HCT116 (cell line): ENCODE measurements at regions not wholly inside any gene's neighbourhood (a gene's known extent, or its start where the extent isn't known, plus 50 kb on each side); places are given as distances from the start of the nearest gene placed in this dataset.

Experiments used
- ATAC-seq: fragments of 200-7000 bp; cut with Tn5 transposase; 2 replicates; pipeline ENCODE4 v1.9.1; 2020; ENCODE audit warnings: mild to moderate bottlenecking, moderate library complexity
- BruUV-seq: library from RNA; stranded (reverse); fragments of 400-500 nt; replicated peaks from 2 replicates; lab custom pipeline; 2021; lab: Mats Ljungman, UMichigan
- CTCF ChIA-PET: fragments of 300-600 bp; sonication (Branson Sonifier 250); formaldehyde crosslinking; loops from one replicate; lab custom pipeline; 2021; ENCODE audit warnings: antibody characterized with exemption; lab: Charles Lee
- POLR2A ChIA-PET: fragments of 300-600, 350-600 bp; sonication (Branson Sonifier 250); formaldehyde crosslinking; loops from one replicate; lab custom pipeline; 2021; ENCODE audit warnings: antibody characterized with exemption; lab: Charles Lee
- RAD21 ChIA-PET, 2 experiments: fragments of 300-600 bp; sonication (Branson Sonifier 250); formaldehyde crosslinking; loops; one replicate each; lab custom pipeline; 2023; ENCODE audit warnings: low total read pairs in 2 of 2; ENCODE audit not compliant: uncharacterized antibody in 2 of 2, unreplicated experiment in 2 of 2, low non-redundant PET in 1 of 2; lab: Charles Lee
- DNase-seq: peaks from one replicate; pipeline ENCODE4 v3.0.0-alpha.2; 2010; ENCODE audit warnings: low read depth, low spot score
- H2AFZ ChIP-seq: fragments of 200-600 bp; shearing (Covaris generic), sonication (generic); 2 replicates; pipeline ENCODE4 v1.6.1; 2017; ENCODE audit warnings: low read depth, mixed run types, mixed read lengths, antibody characterized with exemption, low read length; ENCODE audit not compliant: poor library complexity, severe bottlenecking
- H3K27ac ChIP-seq: 2 replicates; pipeline ENCODE4 v1.5.1; 2012; ENCODE audit warnings: low read depth, low read length
- H3K27me3 ChIP-seq: fragments of 200-600 bp; sonication (generic); 2 replicates; pipeline ENCODE4 v1.6.1; 2016; ENCODE audit warnings: mixed run types, low read length, mixed read lengths; ENCODE audit not compliant: insufficient read depth
- H3K36me3 ChIP-seq, 2 experiments: fragments of 200-500 bp in 1 of 2; fragments of 200-600 bp in 1 of 2; sonication (Bioruptor generic) in 1 of 2; sonication (generic) in 1 of 2; 2 replicates each; pipeline versions ENCODE4 v1.5.1 to v1.6.1; 2014 to 2016; ENCODE audit warnings: low read length in 2 of 2, inconsistent platforms in 1 of 2, mixed read lengths in 1 of 2, mixed run types in 1 of 2; ENCODE audit not compliant: insufficient read depth in 2 of 2, control insufficient read depth in 1 of 2
- H3K4me1 ChIP-seq, 2 experiments: fragments of 200-600 bp in 1 of 2; sonication (generic) in 1 of 2; 2 replicates each; pipeline versions ENCODE4 v1.5.1 to v1.6.1; 2012 to 2017; ENCODE audit warnings: low read length in 2 of 2, inconsistent platforms in 1 of 2, mild to moderate bottlenecking in 1 of 2, mixed read lengths in 1 of 2, mixed run types in 1 of 2, moderate library complexity in 1 of 2; ENCODE audit not compliant: insufficient read depth in 2 of 2, control insufficient read depth in 1 of 2
- H3K4me2 ChIP-seq: fragments of 200-600 bp; sonication (generic); 2 replicates; pipeline ENCODE4 v1.6.1; 2017; ENCODE audit warnings: mixed run types, low read length, mixed read lengths
- H3K4me3 ChIP-seq, 2 experiments: fragments of 200-600 bp in 1 of 2; sonication (generic) in 1 of 2; replicated peaks in 1 of 2; 2 replicates each; pipeline ENCODE4 v1.5.1; 2011 to 2016; ENCODE audit warnings: low read length in 2 of 2, control low read depth in 1 of 2, low read depth in 1 of 2, mild to moderate bottlenecking in 1 of 2, mixed read lengths in 1 of 2, mixed run types in 1 of 2
- H3K79me2 ChIP-seq: fragments of 200-600 bp; sonication (generic); 2 replicates; pipeline ENCODE4 v1.6.1; 2017; ENCODE audit warnings: mild to moderate bottlenecking, mixed run types, low read length, moderate library complexity, mixed read lengths; ENCODE audit not compliant: insufficient read depth
- H3K9ac ChIP-seq: fragments of 200-600 bp; sonication (generic); 2 replicates; pipeline ENCODE4 v1.6.1; 2016; ENCODE audit warnings: low read length, mixed read lengths
- H3K9me2 ChIP-seq: fragments of 200-600 bp; sonication (generic), shearing (Covaris generic); 2 replicates; pipeline ENCODE4 v1.6.1; 2017; ENCODE audit warnings: mixed run types, mild to moderate bottlenecking, moderate library complexity; ENCODE audit not compliant: insufficient read depth
- H3K9me3 ChIP-seq, 2 experiments: fragments of 200-500 bp in 1 of 2; fragments of 200-600 bp in 1 of 2; sonication (Bioruptor generic) in 1 of 2; sonication (generic) in 1 of 2; 2 replicates each; pipeline ENCODE4 v1.6.1; 2014 to 2017; ENCODE audit warnings: low read length in 2 of 2, mixed read lengths in 2 of 2, inconsistent platforms in 1 of 2, low read depth in 1 of 2, mild to moderate bottlenecking in 1 of 2, mixed run types in 1 of 2, moderate library complexity in 1 of 2; ENCODE audit not compliant: control insufficient read depth in 1 of 2, insufficient read depth in 1 of 2
- H4K20me1 ChIP-seq: fragments of 200-600 bp; sonication (generic), shearing (Covaris generic); 2 replicates; pipeline ENCODE4 v1.6.1; 2017; ENCODE audit warnings: mixed run types, mild to moderate bottlenecking, moderate library complexity; ENCODE audit not compliant: insufficient read depth
- ATF3 ChIP-seq: IDR thresholded peaks from 2 replicates; pipeline ENCODE4 v1.6.1; 2012
- CBX3 ChIP-seq: IDR thresholded peaks from 2 replicates; pipeline ENCODE4 v1.6.1; 2012; ENCODE audit warnings: low read depth
- CEBPB ChIP-seq: IDR thresholded peaks from 2 replicates; pipeline ENCODE4 v1.6.1; 2012; ENCODE audit warnings: low read depth
- CTCF ChIP-seq, 3 experiments: fragments of 200-600 bp in 1 of 3; sonication (generic) in 1 of 3; IDR thresholded peaks in 2 of 3; conservative IDR thresholded peaks in 1 of 3; 2 replicates each; pipeline ENCODE4 v1.5.1; 2012 to 2017; ENCODE audit warnings: low read depth in 2 of 3, low read length in 2 of 3, antibody characterized with exemption in 1 of 3, borderline replicate concordance in 1 of 3, control low read depth in 1 of 3, mild to moderate bottlenecking in 1 of 3, mixed read lengths in 1 of 3, mixed run types in 1 of 3, moderate library complexity in 1 of 3; ENCODE audit not compliant: insufficient read depth in 1 of 3
- ELF1 ChIP-seq: IDR thresholded peaks from 2 replicates; pipeline ENCODE4 v1.6.1; 2012; ENCODE audit warnings: low read depth, borderline replicate concordance
- EZH2 ChIP-seq: fragments of 200-600 bp; sonication (generic); IDR thresholded peaks from 2 replicates; pipeline ENCODE4 v1.6.1; 2017; ENCODE audit warnings: antibody characterized with exemption, mixed run types
- EZH2phosphoT487 ChIP-seq: fragments of 200-600 bp; IDR thresholded peaks from 2 replicates; pipeline ENCODE4 v1.6.1; 2018; ENCODE audit warnings: antibody characterized with exemption, borderline replicate concordance
- FOSL1 ChIP-seq: IDR thresholded peaks from 2 replicates; pipeline ENCODE4 v1.6.1; 2012; ENCODE audit warnings: low read depth
- JUND ChIP-seq: IDR thresholded peaks from 2 replicates; pipeline ENCODE4 v1.6.1; 2012
- MAX ChIP-seq: IDR thresholded peaks from 2 replicates; pipeline ENCODE4 v1.6.1; 2012
- POLR2A ChIP-seq: IDR thresholded peaks from 2 replicates; pipeline ENCODE4 v1.7.0; 2011; ENCODE audit warnings: borderline replicate concordance; ENCODE audit not compliant: insufficient read depth, insufficient read length; ENCODE audit errors: extremely low read depth
- SIN3A ChIP-seq: IDR thresholded peaks from 2 replicates; pipeline ENCODE4 v1.6.1; 2012; ENCODE audit warnings: low read depth
- SP1 ChIP-seq: IDR thresholded peaks from 2 replicates; pipeline ENCODE4 v1.6.1; 2012; ENCODE audit warnings: low read depth
- YY1 ChIP-seq: IDR thresholded peaks from 2 replicates; pipeline ENCODE4 v1.6.1; 2011; ENCODE audit warnings: low read length, low read depth, moderate library complexity, mild to moderate bottlenecking; ENCODE audit not compliant: insufficient replicate concordance; ENCODE audit errors: extremely low read depth
- ZFX ChIP-seq: fragments of 450-650 bp; IDR thresholded peaks from 2 replicates; pipeline ENCODE4 v1.6.1; 2017
- ZNF274 ChIP-seq: fragments of 200-500 bp; sonication (Bioruptor generic); IDR thresholded peaks from 2 replicates; pipeline ENCODE4 v1.6.1; 2014; ENCODE audit warnings: mild to moderate bottlenecking, low read depth, low read length, inconsistent platforms
- intact Hi-C: fragments of 100-400 bp; cut with micrococcal nuclease; formaldehyde crosslinking; loops from 2 replicates; pipeline ENCODE4 v1.10.0; 2022
- TF ChIP-seq, protein P1 (sequence below): IDR thresholded peaks from 2 replicates; pipeline ENCODE4 v1.6.1; 2012; ENCODE audit warnings: low read depth

DNA sequence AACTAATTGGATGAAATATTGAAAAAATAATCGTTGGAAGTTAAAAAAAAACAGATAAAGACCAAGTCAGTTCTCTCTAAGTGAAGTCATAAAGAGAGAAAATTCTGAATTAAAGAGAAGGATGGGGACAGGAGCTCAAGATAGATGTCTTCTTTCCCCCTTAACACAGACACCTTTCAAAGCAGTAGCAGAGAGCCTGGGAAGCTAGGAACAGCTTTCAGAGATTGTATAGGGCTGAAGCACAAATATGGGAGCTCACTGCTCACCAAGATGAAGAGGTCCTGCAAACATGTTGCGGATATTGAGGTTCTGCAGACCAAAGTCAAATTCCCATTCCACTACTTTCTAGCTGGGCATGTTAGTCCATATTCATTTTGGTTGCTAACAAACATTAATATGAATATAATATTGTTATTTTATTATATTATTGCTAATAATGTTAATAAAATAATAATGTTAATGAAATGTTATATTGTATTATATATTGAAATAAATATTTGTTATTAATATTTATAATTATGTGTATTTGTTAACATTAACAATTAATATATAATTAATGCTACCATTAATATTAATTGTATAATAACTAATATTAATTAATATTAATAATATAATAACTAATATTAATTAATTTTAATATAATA is 319.1 kb downstream of the OXSM start:
- Histone ChIP-seq H2AFZ (no peak overlapping the region), H3K4me2 (no peak overlapping the region), H3K27ac (no peak overlapping the region), H3K9ac (no peak overlapping the region), H3K79me2 (no peaks in the 10 kb centered on the region), H3K36me3 (no peaks in the 10 kb centered on the region), H3K4me1 (no peaks in the 10 kb centered on the region), H3K4me3 (no peak overlapping the region), H3K27me3 (no peaks in the 10 kb centered on the region), H3K9me2 (no peaks in the 10 kb centered on the region), H3K9me3 (no peaks in the 10 kb centered on the region), H4K20me1 (no peaks in the 10 kb centered on the region)
- CTCF ChIA-PET: no interaction called here
- DNase-seq (no peak), ATAC-seq (no peak)
- POLR2A ChIA-PET: no interaction called here
- intact Hi-C loops: no loop called here
- TF ChIP-seq EZH2phosphoT487: no peak
- TF ChIP-seq SP1: no peak
- no peak for TF ChIP-seq ELF1
- TF ChIP-seq JUND: no peak
- no peak for TF ChIP-seq ATF3
- no peak for TF ChIP-seq EZH2
- no peak for TF ChIP-seq FOSL1
- TF ChIP-seq SIN3A: no peak
- RAD21 ChIA-PET: no interaction called here
- BruUV-seq: no TSS peak

GRCh38 chr3:26114851-26115250 is 325.0 kb downstream of the OXSM start:
- no TSS peak for BruUV-seq
- Histone ChIP-seq H3K36me3 (no peaks in the 10 kb centered on the region), H3K79me2 (no peaks in the 10 kb centered on the region), H3K27ac (no peak overlapping the region), H3K9ac (no peak overlapping the region), H3K9me2 (no peaks in the 10 kb centered on the region), H3K4me3 (no peak overlapping the region), H4K20me1 (no peaks in the 10 kb centered on the region), H3K4me1 (no peaks in the 10 kb centered on the region), H3K9me3 (no peaks in the 10 kb centered on the region), H2AFZ (no peak overlapping the region), H3K27me3 (no peaks in the 10 kb centered on the region), H3K4me2 (no peak overlapping the region)
- intact Hi-C loops: no loop called here
- DNase-seq (no peak), ATAC-seq (no peak)
- ChIA-PET RAD21 (no interaction called here), CTCF (no interaction called here), POLR2A (no interaction called here)
- TF ChIP-seq CTCF (IDR thresholded peaks at IDR 0.05 in 2 of 3, conservative IDR thresholded peaks at IDR 0.05 in 1 of 3; ENCODE audit: borderline replicate concordance in 1 of 3, insufficient read depth in 1 of 3, low read depth in 2 of 3, low read length in 2 of 3): no peak
- TF ChIP-seq, protein P1, sequence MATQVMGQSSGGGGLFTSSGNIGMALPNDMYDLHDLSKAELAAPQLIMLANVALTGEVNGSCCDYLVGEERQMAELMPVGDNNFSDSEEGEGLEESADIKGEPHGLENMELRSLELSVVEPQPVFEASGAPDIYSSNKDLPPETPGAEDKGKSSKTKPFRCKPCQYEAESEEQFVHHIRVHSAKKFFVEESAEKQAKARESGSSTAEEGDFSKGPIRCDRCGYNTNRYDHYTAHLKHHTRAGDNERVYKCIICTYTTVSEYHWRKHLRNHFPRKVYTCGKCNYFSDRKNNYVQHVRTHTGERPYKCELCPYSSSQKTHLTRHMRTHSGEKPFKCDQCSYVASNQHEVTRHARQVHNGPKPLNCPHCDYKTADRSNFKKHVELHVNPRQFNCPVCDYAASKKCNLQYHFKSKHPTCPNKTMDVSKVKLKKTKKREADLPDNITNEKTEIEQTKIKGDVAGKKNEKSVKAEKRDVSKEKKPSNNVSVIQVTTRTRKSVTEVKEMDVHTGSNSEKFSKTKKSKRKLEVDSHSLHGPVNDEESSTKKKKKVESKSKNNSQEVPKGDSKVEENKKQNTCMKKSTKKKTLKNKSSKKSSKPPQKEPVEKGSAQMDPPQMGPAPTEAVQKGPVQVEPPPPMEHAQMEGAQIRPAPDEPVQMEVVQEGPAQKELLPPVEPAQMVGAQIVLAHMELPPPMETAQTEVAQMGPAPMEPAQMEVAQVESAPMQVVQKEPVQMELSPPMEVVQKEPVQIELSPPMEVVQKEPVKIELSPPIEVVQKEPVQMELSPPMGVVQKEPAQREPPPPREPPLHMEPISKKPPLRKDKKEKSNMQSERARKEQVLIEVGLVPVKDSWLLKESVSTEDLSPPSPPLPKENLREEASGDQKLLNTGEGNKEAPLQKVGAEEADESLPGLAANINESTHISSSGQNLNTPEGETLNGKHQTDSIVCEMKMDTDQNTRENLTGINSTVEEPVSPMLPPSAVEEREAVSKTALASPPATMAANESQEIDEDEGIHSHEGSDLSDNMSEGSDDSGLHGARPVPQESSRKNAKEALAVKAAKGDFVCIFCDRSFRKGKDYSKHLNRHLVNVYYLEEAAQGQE: no peak
- TF ChIP-seq FOSL1: no peak
- TF ChIP-seq SIN3A: no peak
- TF ChIP-seq ZNF274: no peak
- no peak for TF ChIP-seq CBX3
- no peak for TF ChIP-seq MAX
- TF ChIP-seq POLR2A: no peak
- no peak for TF ChIP-seq CEBPB
- TF ChIP-seq YY1: no peak
- no peak for TF ChIP-seq ELF1
- no peak for TF ChIP-seq ZFX
